Spleen (tissue), 7 donors: ENCODE measurements at regions not wholly inside any gene's neighbourhood (a gene's known extent, or its start where the extent isn't known, plus 50 kb on each side); places are given as distances from the start of the nearest gene placed in this dataset.

Source experiments
- CTCF ChIP-seq, 11 experiments: fragments of 200-600 bp in 7 of 11; fragments of 450-650 bp in 4 of 11; sonication (generic) in 4 of 11; IDR thresholded peaks in 8 of 11; conservative IDR thresholded peaks in 3 of 11; 1 replicate in 7 of 11; 2 replicates in 4 of 11; pipeline versions ENCODE4 v1.4.0 to v1.8.0; 2016 to 2021; ENCODE audit warnings: antibody characterized with exemption in 11 of 11, inconsistent platforms in 4 of 11, mild to moderate bottlenecking in 1 of 11
- POLR2A ChIP-seq, 3 donors: fragments of 450-650 bp; IDR thresholded peaks; one replicate each; pipeline ENCODE4 v1.5.1; 2017; ENCODE audit warnings: antibody characterized with exemption in 3 of 3, mild to moderate bottlenecking in 1 of 3
- POLR2AphosphoS5 ChIP-seq, 3 donors: sonication (generic); formaldehyde crosslinking; IDR thresholded peaks; one replicate each; pipeline ENCODE4 v1.5.1; 2017; ENCODE audit warnings: antibody characterized with exemption in 3 of 3
- donor health status: DM: no; HTN: no; CAD: no; lungs with moderate emphysema.
- donor health status: DM: no; HTN: no; CAD: no.
- donor health status: DM: no; HTN: no; CAD: no.

- TF ChIP-seq CTCF (IDR thresholded peaks at IDR 0.05 in 8 of 11, conservative IDR thresholded peaks at IDR 0.05 in 3 of 11) (no peak), POLR2A (IDR thresholded peaks at IDR 0.05) (no peak), POLR2AphosphoS5 (IDR thresholded peaks at IDR 0.05) (no peak)
These were observed 109.3 kb downstream of the TBC1D30 start for GRCh38 chr12:64933791-64934190.
